Fibroblast of lung (primary cell): ENCODE measurements at regions not wholly inside any gene's neighbourhood (a gene's known extent, or its start where the extent isn't known, plus 50 kb on each side); places are given as distances from the start of the nearest gene placed in this dataset.
"Not testable (repeated sequence)": the region's sequence is repeated elsewhere in the genome, so short reads cannot be mapped to it uniquely, and the experiment has no call there.

Experiments
- DNase-seq, 2 donors: peaks; one replicate each; pipeline versions ENCODE4 v3.0.0 to v3.0.0-alpha.2; 2010; ENCODE audit warnings: low read depth in 2 of 2
- H2AFZ ChIP-seq: 2 replicates; pipeline ENCODE4 v1.5.1; 2012; ENCODE audit warnings: low read length, control low read depth, inconsistent platforms
- H3K27ac ChIP-seq: 2 replicates; pipeline ENCODE4 v1.5.1; 2011; ENCODE audit warnings: low read length, control low read depth; ENCODE audit not compliant: insufficient read depth
- H3K27me3 ChIP-seq: 2 replicates; pipeline ENCODE4 v1.5.1; 2011; ENCODE audit warnings: mild to moderate bottlenecking, low read length; ENCODE audit not compliant: control insufficient read depth, insufficient read depth
- H3K36me3 ChIP-seq: 2 replicates; pipeline ENCODE4 v1.5.1; 2011; ENCODE audit warnings: low read length; ENCODE audit not compliant: control insufficient read depth, insufficient read depth
- H3K4me1 ChIP-seq: 2 replicates; pipeline ENCODE4 v1.5.1; 2011; ENCODE audit warnings: low read length; ENCODE audit not compliant: control insufficient read depth, insufficient read depth; ENCODE audit errors: extremely low read depth
- H3K4me2 ChIP-seq: 2 replicates; pipeline ENCODE4 v1.5.1; 2011; ENCODE audit warnings: low read length, control low read depth; ENCODE audit not compliant: insufficient read depth; ENCODE audit errors: extremely low read depth
- H3K4me3 ChIP-seq, 4 experiments: fragments of 200-600 bp in 1 of 4; sonication (generic) in 1 of 4; replicated peaks in 1 of 4; 2 replicates each; pipeline ENCODE4 v1.5.1; 2011 to 2016; ENCODE audit warnings: low read length in 4 of 4, low read depth in 3 of 4, mild to moderate bottlenecking in 3 of 4, control low read depth in 2 of 4, inconsistent platforms in 1 of 4, mixed read lengths in 1 of 4; ENCODE audit not compliant: insufficient read depth in 1 of 4; ENCODE audit errors: control extremely low read depth in 1 of 4
- H3K79me2 ChIP-seq: 2 replicates; pipeline ENCODE4 v1.5.1; 2012; ENCODE audit warnings: mild to moderate bottlenecking, low read length, inconsistent platforms; ENCODE audit not compliant: control insufficient read depth, insufficient read depth
- H3K9ac ChIP-seq: 2 replicates; pipeline ENCODE4 v1.5.1; 2011; ENCODE audit warnings: mild to moderate bottlenecking, low read length, control low read depth; ENCODE audit not compliant: insufficient read depth
- H3K9me3 ChIP-seq: 2 replicates; pipeline ENCODE4 v1.5.1; 2012; ENCODE audit warnings: low read depth, low read length; ENCODE audit not compliant: control insufficient read depth, insufficient read depth
- H4K20me1 ChIP-seq: 2 replicates; pipeline ENCODE4 v1.5.1; 2011; ENCODE audit warnings: low read length; ENCODE audit not compliant: control insufficient read depth, insufficient read depth; ENCODE audit errors: extremely low read depth

DNA sequence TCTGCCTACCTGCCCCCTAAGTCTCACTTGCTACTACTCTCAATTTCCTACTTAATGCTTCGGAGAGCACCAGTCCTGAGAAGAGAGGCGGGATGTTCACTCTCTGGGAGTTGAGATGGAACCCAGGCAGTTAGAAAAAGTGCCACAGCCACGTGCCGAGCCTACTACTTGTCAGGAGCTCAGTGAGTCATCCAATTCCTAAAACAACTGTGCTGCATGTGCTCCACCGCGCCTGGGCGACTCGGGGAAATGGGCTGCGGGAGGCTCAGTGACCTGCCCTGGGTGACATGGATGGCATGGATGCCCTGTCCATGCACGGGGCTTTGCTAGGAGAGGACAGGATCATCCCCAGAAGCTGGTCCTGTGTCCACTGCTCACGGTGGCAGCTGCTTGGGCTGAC is 2884.2 kb downstream of the RPIA start:
- not testable (repeated sequence) for H4K20me1 ChIP-seq, H3K4me1 ChIP-seq, H3K27me3 ChIP-seq, H3K4me3 ChIP-seq, H3K9ac ChIP-seq, H2AFZ ChIP-seq, H3K79me2 ChIP-seq, DNase-seq, H3K27ac ChIP-seq, H3K9me3 ChIP-seq, H3K4me2 ChIP-seq, H3K36me3 ChIP-seq

DNA sequence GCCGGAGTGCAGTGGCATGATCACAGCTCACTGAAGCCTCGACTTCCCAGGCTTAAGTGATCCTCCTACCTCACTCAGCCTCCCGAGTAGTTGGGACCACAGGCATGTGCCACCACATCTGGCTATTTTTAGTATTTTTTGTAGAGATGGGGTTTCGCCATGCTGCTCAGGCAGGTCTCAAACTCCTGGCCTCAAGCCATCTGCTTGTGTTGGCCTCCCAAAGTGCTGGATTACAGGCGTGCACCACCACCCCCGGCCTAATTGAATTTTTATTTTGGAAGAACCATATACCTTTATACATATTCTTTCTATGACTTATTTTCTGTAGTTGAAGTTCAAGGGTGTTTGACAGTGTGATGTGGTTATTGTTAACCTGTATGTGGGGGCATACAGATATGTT is 2885.9 kb downstream of the RPIA start:
- not testable (repeated sequence) for H3K27me3 ChIP-seq, H3K4me2 ChIP-seq, DNase-seq, H3K9me3 ChIP-seq, H3K27ac ChIP-seq, H3K36me3 ChIP-seq, H2AFZ ChIP-seq, H3K4me3 ChIP-seq, H3K79me2 ChIP-seq, H3K4me1 ChIP-seq, H3K9ac ChIP-seq, H4K20me1 ChIP-seq

DNA sequence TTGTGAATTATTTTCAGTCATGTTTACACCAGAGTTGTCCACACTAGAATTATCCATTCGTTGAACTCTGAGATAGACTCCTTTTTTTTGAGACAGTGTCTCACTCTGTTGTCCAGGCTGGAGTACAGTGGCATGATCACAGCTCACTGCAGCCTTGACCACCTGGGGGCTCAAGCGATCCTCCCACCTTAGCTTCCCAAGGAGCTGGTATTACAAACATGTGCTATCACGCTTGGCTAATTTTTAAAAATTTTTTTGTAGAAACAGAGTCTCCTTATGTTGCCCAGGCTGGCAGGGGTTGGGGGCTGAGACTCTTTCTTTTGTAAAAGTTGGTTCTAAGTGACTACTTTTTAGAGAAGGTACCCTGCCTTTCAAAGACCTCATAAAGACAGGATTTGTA is 2887.2 kb downstream of the RPIA start:
- H3K9me3 ChIP-seq, H3K27ac ChIP-seq, H3K9ac ChIP-seq, H3K4me2 ChIP-seq, H2AFZ ChIP-seq, H3K4me1 ChIP-seq, H3K27me3 ChIP-seq, H3K36me3 ChIP-seq, H3K4me3 ChIP-seq, H3K79me2 ChIP-seq, H4K20me1 ChIP-seq, DNase-seq: not testable (repeated sequence)

DNA sequence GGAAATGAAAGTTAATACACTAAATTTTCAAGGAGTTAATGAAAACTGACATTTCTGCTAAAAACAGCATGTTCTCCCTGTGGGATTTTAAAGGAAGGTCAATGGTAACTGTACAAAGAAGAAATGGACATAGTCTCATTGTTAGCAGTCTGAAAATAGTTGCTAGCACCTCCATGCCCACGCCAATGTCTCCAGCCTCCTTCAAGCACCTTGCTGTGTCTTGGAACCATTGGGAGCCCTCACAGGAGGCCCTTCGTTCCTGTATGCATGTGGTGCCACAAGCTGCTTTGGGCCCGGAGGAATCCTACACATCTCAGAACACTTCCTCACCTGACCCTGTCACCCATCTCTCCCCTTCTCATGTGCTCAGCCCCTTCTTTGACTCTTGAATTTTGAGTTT is 2888.1 kb downstream of the RPIA start:
- not testable (repeated sequence) for H3K9me3 ChIP-seq, H4K20me1 ChIP-seq, H3K27me3 ChIP-seq, H3K27ac ChIP-seq, H3K4me3 ChIP-seq, H2AFZ ChIP-seq, H3K36me3 ChIP-seq, DNase-seq, H3K4me2 ChIP-seq, H3K4me1 ChIP-seq, H3K79me2 ChIP-seq, H3K9ac ChIP-seq

DNA sequence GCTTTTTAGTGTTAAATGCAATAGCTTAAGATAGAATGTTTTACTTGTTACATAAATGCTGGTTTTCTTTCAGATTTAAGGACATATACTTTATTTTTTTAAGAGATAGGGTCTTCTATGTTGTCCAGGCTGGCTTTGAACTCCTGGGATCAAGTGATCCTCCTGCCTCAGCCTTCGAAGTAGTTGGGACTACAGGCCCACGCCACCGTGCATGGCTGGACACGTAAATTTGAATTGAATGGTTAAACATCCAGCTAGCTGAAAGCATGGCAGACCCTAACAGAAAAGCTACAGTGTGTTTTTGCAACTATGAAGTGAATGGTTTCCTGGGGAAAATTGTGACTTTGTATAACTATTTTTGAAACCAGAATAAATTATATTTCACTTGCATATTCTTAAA is 2888.6 kb downstream of the RPIA start:
- H3K4me2 ChIP-seq, H3K9ac ChIP-seq, H3K4me3 ChIP-seq, H3K4me1 ChIP-seq, H3K79me2 ChIP-seq, H3K9me3 ChIP-seq, H3K27me3 ChIP-seq, H3K36me3 ChIP-seq, DNase-seq, H2AFZ ChIP-seq, H4K20me1 ChIP-seq, H3K27ac ChIP-seq: not testable (repeated sequence)

DNA sequence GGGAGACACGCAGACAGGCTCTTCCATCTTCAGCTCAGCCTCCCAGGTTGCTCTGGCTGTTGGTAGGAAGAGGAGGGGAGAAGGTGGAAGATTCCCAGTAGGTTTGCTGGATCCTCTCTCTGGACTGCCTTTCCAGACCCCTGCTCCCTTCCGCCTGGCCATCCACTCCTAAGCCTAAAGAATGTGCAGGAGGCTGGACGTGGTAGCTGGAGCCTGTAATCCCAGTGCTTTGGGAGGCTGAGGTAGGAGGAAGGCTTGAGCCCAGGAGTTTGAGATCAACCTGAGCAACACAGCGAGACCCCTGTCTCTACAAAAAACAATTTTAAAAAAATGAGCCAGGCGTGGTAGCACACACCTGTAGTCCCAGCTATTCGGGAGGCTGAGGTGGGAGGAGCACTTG is 2895.6 kb downstream of the RPIA start:
- H3K4me2 ChIP-seq, H3K9me3 ChIP-seq, H2AFZ ChIP-seq, H3K4me1 ChIP-seq, H3K9ac ChIP-seq, H3K4me3 ChIP-seq, H3K27me3 ChIP-seq, DNase-seq, H3K79me2 ChIP-seq, H4K20me1 ChIP-seq, H3K27ac ChIP-seq, H3K36me3 ChIP-seq: not testable (repeated sequence)

DNA sequence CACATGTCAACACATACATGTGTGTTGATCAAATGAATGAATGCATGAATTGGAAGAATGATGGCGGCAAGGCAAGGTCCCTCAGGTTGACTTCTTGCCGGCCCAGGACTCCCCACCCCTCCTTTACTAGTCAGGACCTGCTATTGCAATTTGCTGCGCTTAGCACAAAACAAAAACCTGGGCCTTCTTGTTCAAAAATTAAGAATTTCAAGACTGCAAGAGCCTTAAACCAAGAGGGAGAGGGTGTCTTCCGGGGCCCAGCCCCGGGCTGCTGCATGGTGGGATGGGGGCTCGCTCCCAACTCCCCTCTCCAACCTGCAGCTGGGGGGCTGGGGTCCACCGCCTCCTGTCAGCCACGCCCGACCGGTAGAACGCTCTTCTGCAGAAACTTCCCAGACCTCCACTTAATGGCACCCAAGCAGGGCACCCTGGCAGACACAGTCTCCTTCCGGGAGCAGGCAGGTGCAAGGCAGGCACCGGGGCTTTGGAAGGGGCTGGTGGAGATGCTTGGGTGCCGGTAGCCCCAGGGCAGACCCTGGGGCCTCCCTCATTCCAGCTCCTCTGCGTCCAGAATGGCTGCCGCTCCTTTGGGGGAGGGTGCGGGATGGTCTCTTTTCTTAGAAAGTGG is 2896.5 kb downstream of the RPIA start:
- H3K79me2 ChIP-seq, H3K4me1 ChIP-seq, H3K9ac ChIP-seq, DNase-seq, H3K36me3 ChIP-seq, H4K20me1 ChIP-seq, H2AFZ ChIP-seq, H3K9me3 ChIP-seq, H3K27me3 ChIP-seq, H3K27ac ChIP-seq, H3K4me2 ChIP-seq, H3K4me3 ChIP-seq: not testable (repeated sequence)
